Panc1 (cell line): ENCODE measurements at regions not wholly inside any gene's neighbourhood (a gene's known extent, or its start where the extent isn't known, plus 50 kb on each side); places are given as distances from the start of the nearest gene placed in this dataset.

Source experiments
- ATAC-seq: fragments of 200-7000 bp; cut with Tn5 transposase; 2 replicates; pipeline ENCODE4 v1.9.1; 2020; ENCODE audit warnings: mild to moderate bottlenecking, moderate library complexity
- BruUV-seq: library from RNA; stranded (reverse); fragments of 400-500 nt; replicated peaks from 2 replicates; lab custom pipeline; 2021; lab: Mats Ljungman, UMichigan
- CTCF ChIA-PET: fragments of 300-600 bp; sonication (Branson Sonifier 250); formaldehyde crosslinking; loops from one replicate; lab custom pipeline; 2022; ENCODE audit warnings: antibody characterized with exemption; lab: Charles Lee
- POLR2A ChIA-PET: fragments of 300-600 bp; sonication (Branson Sonifier 250); formaldehyde crosslinking; loops from one replicate; lab custom pipeline; 2022; ENCODE audit warnings: antibody characterized with exemption; lab: Charles Lee
- DNase-seq: peaks from one replicate; pipeline ENCODE4 v3.0.0-alpha.2; 2010; ENCODE audit warnings: low read depth, low spot score
- H3K27ac ChIP-seq: 2 replicates; pipeline ENCODE4 v1.5.1; 2011; ENCODE audit warnings: mild to moderate bottlenecking, low read length, inconsistent platforms
- H3K27me3 ChIP-seq: fragments of 200-500 bp; sonication (Bioruptor generic); 2 replicates; pipeline ENCODE4 v1.6.0; 2014; ENCODE audit warnings: low read length, inconsistent platforms; ENCODE audit not compliant: control insufficient read depth, insufficient read depth
- H3K36me3 ChIP-seq: fragments of 200-500 bp; sonication (Bioruptor generic); 2 replicates; pipeline ENCODE4 v1.5.1; 2014; ENCODE audit warnings: inconsistent platforms, mild to moderate bottlenecking, low read length, moderate library complexity; ENCODE audit not compliant: control insufficient read depth, insufficient read depth
- H3K4me1 ChIP-seq: 2 replicates; pipeline ENCODE4 v1.5.1; 2011; ENCODE audit warnings: inconsistent platforms, mild to moderate bottlenecking, low read length, moderate library complexity; ENCODE audit not compliant: control insufficient read depth, insufficient read depth
- H3K4me3 ChIP-seq, 2 experiments: 2 replicates each; pipeline ENCODE4 v1.5.1; 2011 to 2012; ENCODE audit warnings: low read depth in 2 of 2, low read length in 2 of 2, mild to moderate bottlenecking in 2 of 2, inconsistent platforms in 1 of 2, moderate library complexity in 1 of 2
- H3K9me3 ChIP-seq: fragments of 200-500 bp; sonication (Bioruptor generic); 2 replicates; pipeline ENCODE4 v1.5.1; 2014; ENCODE audit warnings: low read depth, mild to moderate bottlenecking, inconsistent platforms, low read length, moderate library complexity; ENCODE audit not compliant: control insufficient read depth, insufficient read depth
- POLR2AphosphoS5 ChIP-seq: IDR thresholded peaks from 2 replicates; pipeline ENCODE4 v1.6.1; 2012; ENCODE audit warnings: mild to moderate bottlenecking, low read depth, low read length, moderate library complexity
- SIN3A ChIP-seq: IDR thresholded peaks from 2 replicates; pipeline ENCODE4 v1.6.1; 2012; ENCODE audit warnings: low read depth, mild to moderate bottlenecking, low read length, moderate library complexity, borderline replicate concordance; ENCODE audit not compliant: insufficient read depth
- TCF7L2 ChIP-seq: IDR thresholded peaks from 2 replicates; pipeline ENCODE4 v1.6.1; 2011; ENCODE audit warnings: mild to moderate bottlenecking, low read depth, low read length, inconsistent platforms
- in situ Hi-C: cut with HindIII; loops from 2 replicates; pipeline ENCODE4 v1.10.0; 2016; ENCODE audit warnings: low sequenced_read_pairs, low pct_unique_long_range_greater_than_20kb
- intact Hi-C: fragments of 100-400 bp; cut with micrococcal nuclease; formaldehyde crosslinking; loops from one replicate; pipeline ENCODE4 v1.10.0; 2022; ENCODE audit not compliant: unreplicated experiment
- TF ChIP-seq, protein P1 (sequence below), 2 experiments: IDR thresholded peaks; 2 replicates each; pipeline ENCODE4 v1.6.1; 2011 to 2012; ENCODE audit warnings: low read depth in 2 of 2, control low read depth in 1 of 2, low read length in 1 of 2, mild to moderate bottlenecking in 1 of 2, moderate library complexity in 1 of 2; ENCODE audit not compliant: insufficient read depth in 1 of 2
- TF ChIP-seq, protein P2 (sequence below): fragments of 450-650 bp; IDR thresholded peaks from 2 replicates; pipeline ENCODE4 v1.5.1; 2017; ENCODE audit warnings: mild to moderate bottlenecking

DNA sequence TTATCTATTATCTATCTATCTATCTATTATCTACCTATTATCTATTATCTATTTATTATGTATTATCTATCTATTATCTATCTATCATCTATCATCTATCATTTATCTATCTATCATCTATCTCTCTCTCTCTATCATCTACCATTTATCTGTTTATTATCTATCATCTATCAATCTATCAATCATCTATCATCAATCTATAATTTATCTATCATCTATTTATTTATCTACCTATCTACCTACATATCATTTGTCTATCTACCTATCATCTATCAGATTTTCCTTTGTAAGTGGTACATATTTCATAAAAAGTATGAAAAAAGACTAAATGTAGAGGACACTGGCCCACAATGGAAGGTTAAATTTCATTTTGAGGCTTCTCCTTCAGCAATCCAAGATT, 212.1 kb upstream of the EXOC2 start:
- ATAC-seq: no peak
- CTCF ChIA-PET: no interaction called here
- intact Hi-C loops: loop anchor here (5.0 to 10.0 kb wide), 2 partner anchors 108 to 310 kb away; no protein-coding TSS in a partner anchor
- TF ChIP-seq POLR2AphosphoS5 (no peak), TCF7L2 (no peak), SIN3A (no peak)
- TF ChIP-seq, protein P1, sequence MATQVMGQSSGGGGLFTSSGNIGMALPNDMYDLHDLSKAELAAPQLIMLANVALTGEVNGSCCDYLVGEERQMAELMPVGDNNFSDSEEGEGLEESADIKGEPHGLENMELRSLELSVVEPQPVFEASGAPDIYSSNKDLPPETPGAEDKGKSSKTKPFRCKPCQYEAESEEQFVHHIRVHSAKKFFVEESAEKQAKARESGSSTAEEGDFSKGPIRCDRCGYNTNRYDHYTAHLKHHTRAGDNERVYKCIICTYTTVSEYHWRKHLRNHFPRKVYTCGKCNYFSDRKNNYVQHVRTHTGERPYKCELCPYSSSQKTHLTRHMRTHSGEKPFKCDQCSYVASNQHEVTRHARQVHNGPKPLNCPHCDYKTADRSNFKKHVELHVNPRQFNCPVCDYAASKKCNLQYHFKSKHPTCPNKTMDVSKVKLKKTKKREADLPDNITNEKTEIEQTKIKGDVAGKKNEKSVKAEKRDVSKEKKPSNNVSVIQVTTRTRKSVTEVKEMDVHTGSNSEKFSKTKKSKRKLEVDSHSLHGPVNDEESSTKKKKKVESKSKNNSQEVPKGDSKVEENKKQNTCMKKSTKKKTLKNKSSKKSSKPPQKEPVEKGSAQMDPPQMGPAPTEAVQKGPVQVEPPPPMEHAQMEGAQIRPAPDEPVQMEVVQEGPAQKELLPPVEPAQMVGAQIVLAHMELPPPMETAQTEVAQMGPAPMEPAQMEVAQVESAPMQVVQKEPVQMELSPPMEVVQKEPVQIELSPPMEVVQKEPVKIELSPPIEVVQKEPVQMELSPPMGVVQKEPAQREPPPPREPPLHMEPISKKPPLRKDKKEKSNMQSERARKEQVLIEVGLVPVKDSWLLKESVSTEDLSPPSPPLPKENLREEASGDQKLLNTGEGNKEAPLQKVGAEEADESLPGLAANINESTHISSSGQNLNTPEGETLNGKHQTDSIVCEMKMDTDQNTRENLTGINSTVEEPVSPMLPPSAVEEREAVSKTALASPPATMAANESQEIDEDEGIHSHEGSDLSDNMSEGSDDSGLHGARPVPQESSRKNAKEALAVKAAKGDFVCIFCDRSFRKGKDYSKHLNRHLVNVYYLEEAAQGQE (IDR thresholded peaks at IDR 0.05; ENCODE audit: insufficient read depth in 1 of 2, low read depth in 2 of 2, low read length in 1 of 2): no peak
- TF ChIP-seq, protein P2, sequence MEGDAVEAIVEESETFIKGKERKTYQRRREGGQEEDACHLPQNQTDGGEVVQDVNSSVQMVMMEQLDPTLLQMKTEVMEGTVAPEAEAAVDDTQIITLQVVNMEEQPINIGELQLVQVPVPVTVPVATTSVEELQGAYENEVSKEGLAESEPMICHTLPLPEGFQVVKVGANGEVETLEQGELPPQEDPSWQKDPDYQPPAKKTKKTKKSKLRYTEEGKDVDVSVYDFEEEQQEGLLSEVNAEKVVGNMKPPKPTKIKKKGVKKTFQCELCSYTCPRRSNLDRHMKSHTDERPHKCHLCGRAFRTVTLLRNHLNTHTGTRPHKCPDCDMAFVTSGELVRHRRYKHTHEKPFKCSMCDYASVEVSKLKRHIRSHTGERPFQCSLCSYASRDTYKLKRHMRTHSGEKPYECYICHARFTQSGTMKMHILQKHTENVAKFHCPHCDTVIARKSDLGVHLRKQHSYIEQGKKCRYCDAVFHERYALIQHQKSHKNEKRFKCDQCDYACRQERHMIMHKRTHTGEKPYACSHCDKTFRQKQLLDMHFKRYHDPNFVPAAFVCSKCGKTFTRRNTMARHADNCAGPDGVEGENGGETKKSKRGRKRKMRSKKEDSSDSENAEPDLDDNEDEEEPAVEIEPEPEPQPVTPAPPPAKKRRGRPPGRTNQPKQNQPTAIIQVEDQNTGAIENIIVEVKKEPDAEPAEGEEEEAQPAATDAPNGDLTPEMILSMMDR: no peak
- Histone ChIP-seq H3K27me3 (0 out of 2 replicates have a peak, but pooled peaks cover 3% of the 10 kb centered on the region), H3K4me1 (no peaks in the 10 kb centered on the region), H3K4me3 (no peak overlapping the region), H3K36me3 (no peaks in the 10 kb centered on the region), H3K27ac (no peak overlapping the region), H3K9me3 (no peaks in the 10 kb centered on the region)
- POLR2A ChIA-PET: no interaction called here
- BruUV-seq: no TSS peak
- in situ Hi-C loops: no loop called here
- DNase-seq: no peak

DNA sequence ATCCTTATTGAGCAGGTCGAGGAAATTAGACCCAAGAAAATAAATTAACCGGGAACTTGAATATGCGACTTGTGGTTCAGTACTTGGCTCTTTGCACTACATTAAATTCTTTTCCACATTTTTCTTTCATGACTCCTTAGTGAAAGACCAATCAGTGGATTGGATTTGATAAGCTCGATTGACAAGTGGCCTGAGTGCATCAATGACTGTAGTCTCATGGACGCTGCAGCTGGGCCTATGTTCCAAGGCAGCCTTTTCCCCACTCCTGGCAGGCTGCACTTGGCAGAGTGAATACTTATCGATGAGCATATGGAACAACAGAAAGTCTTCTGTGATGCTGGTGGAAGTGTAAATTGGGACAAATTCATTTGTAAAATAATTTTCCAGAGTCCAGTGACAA, 210.8 kb upstream of the EXOC2 start:
- BruUV-seq: no TSS peak
- H3K4me3 ChIP-seq: no peak overlapping the region
- ATAC-seq: no peak
- H3K27ac ChIP-seq: no peak overlapping the region
- H3K36me3 ChIP-seq: no peaks in the 10 kb centered on the region
- intact Hi-C loops: loop anchor here (5.0 to 10.0 kb wide), 2 partner anchors 106 to 309 kb away; no protein-coding TSS in a partner anchor
- CTCF ChIA-PET: no interaction called here
- POLR2A ChIA-PET: no interaction called here
- H3K9me3 ChIP-seq: no peaks in the 10 kb centered on the region
- 0 out of 2 replicates have a peak, but pooled peaks cover 3% of the 10 kb centered on the region for H3K27me3 ChIP-seq
- TF ChIP-seq, protein P1 (IDR thresholded peaks at IDR 0.05; ENCODE audit: insufficient read depth in 1 of 2, low read depth in 2 of 2, low read length in 1 of 2): no peak
- TF ChIP-seq, protein P2: no peak
- no peak for TF ChIP-seq TCF7L2
- no peak for TF ChIP-seq POLR2AphosphoS5
- TF ChIP-seq SIN3A: no peak
- in situ Hi-C loops: no loop called here
- H3K4me1 ChIP-seq: no peaks in the 10 kb centered on the region
- DNase-seq: no peak
